DMS153 treated with DMSO at 0.1 percent for 48 hours (cell line): ENCODE measurements at regions not wholly inside any gene's neighbourhood (a gene's known extent, or its start where the extent isn't known, plus 50 kb on each side); places are given as distances from the start of the nearest gene placed in this dataset.

Experiments
- DNase-seq: peaks from one replicate; lab custom pipeline; 2025; ENCODE audit not compliant: unreplicated experiment; lab: John Stamatoyannopoulos, UW

GRCh38 chr16:86632206-86632605, 53.9 kb downstream of the FOXL1 start:
- no peak for DNase-seq

- DNase-seq: no peak
Measured at GRCh38 chr16:86632944-86633343, 54.6 kb downstream of the FOXL1 start.

DNA sequence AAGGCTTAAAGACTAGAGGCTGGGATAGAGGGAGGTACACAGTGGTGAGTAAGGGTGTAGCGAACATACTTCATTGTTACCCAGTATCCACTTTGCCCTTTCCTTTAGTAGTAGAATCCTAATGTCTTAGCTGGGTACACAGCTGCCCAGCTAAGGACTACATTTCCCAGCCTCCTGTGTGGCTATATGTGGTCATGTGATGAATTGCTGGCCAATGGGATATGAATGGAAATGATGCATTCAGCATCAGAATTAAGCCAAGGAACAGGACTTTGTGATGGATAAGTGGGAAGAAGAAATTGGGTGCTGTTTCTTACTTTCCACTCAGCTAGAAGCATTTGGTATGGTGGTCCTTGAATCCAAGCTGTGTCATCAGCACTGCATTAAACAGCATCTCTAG, 55.9 kb downstream of the FOXL1 start:
- DNase-seq: no peak

DNA sequence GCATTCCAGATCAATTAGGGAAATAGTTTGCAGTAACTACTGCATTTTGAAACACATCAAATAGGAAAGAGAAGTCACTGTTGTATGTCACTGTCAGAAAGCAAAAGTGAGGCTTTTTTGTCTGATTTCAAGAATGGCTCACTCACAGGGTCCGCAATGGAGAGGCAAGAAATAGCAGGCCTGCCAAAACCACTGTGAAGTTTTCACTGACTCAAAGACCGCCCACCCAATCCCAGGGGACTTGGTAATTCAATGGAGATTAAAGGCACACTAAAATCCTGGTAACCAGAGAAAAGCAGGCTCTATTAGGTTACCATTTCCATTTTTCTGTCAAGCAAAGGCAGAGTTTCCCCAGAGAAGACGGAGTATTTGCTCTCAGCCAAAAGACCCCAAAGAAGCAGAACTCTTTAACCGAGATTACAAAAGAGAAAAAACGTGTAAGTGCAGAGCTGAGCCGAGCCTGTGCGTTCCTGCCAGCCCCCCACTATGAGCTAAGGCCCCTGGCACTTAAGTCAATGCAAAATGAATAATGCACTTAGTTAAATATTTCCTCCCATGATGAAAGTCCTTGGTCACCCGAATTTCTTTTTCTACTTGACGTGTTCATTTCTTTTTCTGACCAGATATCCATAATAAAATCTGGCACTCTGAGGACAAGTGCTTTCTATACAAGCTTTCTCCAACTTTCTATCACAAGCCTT, 57.0 kb downstream of the FOXL1 start:
- no peak for DNase-seq

DNA sequence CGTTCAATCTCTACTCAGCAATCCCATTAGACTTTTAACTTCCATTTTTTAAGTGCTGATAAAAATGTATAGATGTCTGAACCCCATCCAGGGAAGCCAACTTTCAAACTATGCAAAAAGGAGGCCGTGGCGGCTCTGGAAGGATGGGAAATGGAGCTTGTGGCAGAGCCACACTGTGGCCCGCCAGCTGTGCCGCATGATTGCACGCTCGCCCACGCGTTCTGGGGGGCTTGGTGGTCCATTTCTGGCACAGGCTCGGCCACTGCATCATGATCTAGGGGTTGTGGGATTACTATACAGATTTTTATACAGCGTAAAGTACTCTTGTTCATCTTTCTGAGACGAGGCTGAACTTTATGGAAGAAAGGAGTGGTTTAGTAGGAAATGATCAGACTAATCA, 57.6 kb downstream of the FOXL1 start:
- DNase-seq: no peak

DNA sequence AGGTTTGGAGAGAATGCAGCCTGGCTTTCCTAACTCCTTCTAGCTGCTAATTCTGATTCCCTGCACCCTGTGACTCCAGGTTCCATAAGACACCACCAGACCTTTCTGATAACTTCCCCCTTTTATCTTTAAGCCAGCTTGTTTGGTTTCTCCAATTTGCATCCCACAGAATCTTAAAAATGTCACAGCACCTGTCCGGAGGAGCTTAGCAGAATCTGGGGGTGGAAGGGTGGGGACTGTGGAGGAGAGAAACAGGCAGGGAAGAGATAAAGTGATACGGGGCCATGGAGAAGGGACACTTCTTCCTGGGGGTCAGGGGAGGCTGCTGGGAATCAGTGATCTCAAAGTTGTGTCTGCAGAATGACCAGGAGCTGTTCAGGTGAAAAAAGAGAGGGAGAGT, 59.4 kb downstream of the FOXL1 start:
- no peak for DNase-seq

DNA sequence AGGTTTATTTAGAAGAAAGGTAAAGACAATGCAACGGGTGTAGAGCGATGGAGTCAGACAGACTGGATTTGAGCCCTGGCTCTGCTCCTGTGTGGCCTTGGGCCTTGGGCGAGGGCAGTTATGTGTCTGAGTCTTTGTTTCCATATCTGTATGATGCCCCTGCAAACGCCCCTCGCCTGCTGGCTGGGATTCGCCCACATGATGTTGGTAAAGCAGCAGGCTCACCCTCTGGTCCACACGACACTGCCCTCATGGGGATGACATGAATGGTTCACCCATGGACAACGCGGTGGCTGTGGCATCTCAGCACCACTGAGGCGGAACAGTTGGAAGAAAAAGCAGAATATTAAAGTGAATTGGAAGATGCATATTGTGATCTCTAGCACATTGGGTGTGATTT, 60.3 kb downstream of the FOXL1 start:
- DNase-seq: no peak

GRCh38 chr16:86639354-86639753, 61.0 kb downstream of the FOXL1 start:
- no peak for DNase-seq

DNA sequence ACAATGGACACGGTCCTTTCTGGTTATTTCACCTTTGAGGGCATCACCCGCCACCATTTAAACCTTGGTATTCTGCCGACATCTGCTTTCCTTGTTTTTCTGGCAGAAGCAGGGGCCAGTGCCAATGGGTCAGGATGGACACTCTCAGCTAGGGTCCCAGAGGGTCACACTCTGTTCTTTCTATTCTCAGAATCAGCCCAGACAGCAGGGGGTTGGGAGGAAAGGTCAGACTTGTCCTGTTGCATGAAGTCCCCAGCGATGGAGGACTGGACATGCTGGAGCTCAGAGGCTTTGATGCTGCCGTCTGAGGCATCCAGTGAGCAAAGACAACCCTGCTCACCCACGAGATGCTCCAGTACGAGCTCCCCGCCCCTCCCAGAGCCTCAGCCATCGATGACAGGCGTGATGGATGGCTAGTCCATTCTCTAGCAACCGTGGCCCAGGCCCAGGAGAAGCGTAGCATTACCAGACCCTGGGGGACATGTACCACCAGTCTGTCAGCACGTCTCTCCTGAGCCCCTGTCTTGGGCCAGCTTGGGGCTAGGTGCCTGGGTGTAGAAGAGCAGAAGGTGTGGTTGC, 62.0 kb downstream of the FOXL1 start:
- no peak for DNase-seq

DNA sequence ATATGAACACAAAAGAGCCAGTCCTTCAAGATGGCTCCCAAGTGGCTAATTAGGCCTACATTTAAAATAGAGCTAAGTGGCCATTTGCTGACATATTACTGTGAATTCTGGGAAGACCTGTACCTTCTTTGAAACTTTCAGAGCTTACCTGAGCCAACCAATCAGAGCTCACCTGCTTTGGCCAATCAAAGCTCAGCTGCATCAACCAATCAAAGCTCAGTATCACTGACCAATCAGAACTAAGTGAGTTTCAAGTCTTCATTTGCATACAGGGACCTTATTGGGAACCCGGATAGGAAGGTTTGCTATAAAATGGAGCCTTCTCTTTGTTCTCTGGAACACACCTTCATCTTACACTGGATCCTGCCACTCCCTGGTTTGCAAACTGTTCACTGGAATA, 63.7 kb downstream of the FOXL1 start:
- DNase-seq: no peak

DNA sequence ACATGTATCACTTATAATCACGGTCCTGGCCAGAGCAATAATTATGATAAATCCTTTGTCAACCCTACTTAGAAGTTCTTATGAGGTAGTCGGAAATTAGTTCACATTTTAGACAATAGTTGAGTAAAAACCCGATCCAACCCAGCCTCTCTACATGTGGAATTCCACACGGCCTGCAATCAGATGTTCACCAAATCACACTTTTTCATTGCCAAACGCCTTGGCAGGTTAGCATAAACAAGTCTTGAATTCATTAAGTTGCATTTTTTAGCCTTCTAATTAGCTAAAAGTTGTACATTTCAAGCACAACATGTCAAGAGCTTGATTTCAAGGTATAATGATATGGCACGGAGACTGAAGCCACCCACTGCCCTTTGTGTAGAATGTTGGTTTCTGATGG, 65.3 kb downstream of the FOXL1 start:
- no peak for DNase-seq

DNA sequence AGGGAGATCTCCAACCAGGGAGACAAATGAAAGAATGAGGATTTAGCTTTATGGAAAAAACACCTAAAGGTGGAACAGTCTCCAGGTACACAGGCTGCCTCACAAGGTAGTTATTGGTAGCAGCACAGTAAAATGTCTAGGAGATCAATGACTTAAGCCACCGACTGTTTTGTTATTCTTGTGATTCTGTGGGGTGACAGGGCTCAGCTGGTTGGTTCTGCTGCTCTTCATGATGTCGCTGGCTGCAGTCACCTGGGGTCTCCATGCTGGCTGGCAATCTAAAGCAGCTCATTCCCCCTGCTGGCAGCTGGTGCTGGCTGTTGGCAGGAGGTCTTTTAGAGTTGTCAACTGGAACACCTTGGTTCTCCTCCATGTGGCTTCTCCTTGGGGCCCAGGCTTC, 69.2 kb downstream of the FOXL1 start:
- DNase-seq: no peak

DNA sequence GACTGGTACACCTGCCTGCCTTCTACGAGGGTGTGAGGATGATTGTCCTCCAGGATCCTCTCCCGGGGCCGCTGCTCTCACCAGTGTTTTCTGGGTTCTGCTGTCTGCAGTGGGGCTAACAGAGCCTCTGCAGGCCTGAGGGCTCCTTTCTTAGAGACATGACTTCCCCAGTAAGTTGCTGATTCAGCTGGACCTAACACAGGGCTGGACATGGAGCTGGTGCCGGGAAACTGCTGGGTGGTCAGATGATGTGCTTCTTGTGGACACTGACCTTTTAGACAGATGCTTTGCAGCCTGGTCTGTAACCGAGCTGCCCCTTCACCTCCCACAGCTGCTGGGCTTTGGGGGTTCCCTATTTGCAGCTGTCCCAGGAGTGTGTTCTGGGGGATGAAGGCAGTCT, 71.5 kb downstream of the FOXL1 start:
- no peak for DNase-seq

DNA sequence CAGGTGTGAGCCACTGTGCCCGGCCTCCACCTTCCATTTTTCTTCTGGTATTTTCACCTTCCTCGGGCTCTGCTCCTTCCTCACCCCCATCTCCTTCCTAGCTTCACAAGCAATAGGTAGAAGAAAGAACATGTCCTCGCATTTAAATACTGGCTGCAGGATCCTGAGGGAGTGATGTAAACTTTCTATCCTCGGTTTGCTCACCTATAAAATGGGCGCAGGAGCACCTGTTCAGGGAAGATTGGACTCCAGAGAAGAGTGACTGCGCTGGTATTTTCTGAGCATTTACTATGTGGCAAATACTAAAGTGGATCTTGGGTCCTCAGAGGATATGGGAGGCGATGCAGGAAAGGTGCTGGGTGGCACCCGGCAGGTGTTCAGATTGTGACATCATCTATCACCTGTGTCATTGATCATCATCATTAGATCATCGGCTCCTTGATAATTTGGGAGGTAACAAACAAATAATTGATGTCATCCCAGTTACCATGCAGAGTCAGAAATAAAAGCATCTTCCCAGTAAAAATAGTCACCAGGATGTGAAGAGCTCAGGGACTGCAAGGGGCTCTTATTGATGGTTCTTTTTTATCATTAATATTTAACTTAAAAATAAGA, 72.8 kb downstream of the FOXL1 start:
- DNase-seq: no peak

- no peak for DNase-seq
Measured at GRCh38 chr16:86651823-86652222, 73.5 kb downstream of the FOXL1 start.

GRCh38 chr16:86653285-86654006, 75.1 kb downstream of the FOXL1 start:
- DNase-seq: no peak

GRCh38 chr16:86657972-86658371, 79.6 kb downstream of the FOXL1 start:
- DNase-seq: no peak

- DNase-seq: no peak
Measured at GRCh38 chr16:86660623-86661022, 82.3 kb downstream of the FOXL1 start.

GRCh38 chr16:86661706-86662105, 83.4 kb downstream of the FOXL1 start:
- no peak for DNase-seq

DNA sequence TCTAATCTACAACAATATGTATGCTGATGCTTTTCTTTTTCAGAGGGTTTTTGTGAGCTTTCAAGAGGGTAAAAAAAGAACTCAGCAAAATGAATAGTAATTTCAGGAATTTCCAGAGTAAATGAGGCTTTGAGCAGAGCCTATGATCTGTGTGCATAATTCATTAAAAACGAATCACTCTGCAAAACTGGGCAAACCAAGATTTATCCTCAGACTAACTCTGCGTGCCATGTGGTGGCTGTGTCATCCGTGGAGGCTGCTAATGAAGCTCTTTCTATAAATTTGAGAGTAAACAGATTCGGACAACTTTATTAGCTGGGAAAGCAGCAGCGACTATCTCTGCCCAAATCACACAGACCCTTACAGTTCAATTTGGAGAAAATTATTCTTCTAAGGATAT, 83.8 kb downstream of the FOXL1 start:
- no peak for DNase-seq

- DNase-seq: no peak
Measured at GRCh38 chr16:86662740-86663139, 84.4 kb downstream of the FOXL1 start.
